ENCODE measurements at regions not wholly inside any gene's neighbourhood (a gene's known extent, or its start where the extent isn't known, plus 50 kb on each side); places are given as distances from the start of the nearest gene placed in this dataset.
A peak's percentile ranks its signal among the peaks of the same experiment; 100 is the strongest.

GRCh38 chr1:19591482-19592091 is 52.5 kb upstream of the NBL1 start:
- peaks cover 3% of the 10 kb centered on the region for H3K27me3 ChIP-seq (ENCODE audit: insufficient read depth, low read length, poor library complexity)
- no peak for ATAC-seq (ENCODE audit: insufficient read depth, low read depth)
- no peaks in the 10 kb centered on the region for H3K36me3 ChIP-seq (ENCODE audit: insufficient read depth, low read length)
- no peak overlapping the region for H3K4me3 ChIP-seq (ENCODE audit: low read depth in 1 of 2, low read length in 2 of 2)
- H3K9me3 ChIP-seq (ENCODE audit: insufficient read depth, low read length, severe bottlenecking), result no peaks in the 10 kb centered on the region
- H3K4me2 ChIP-seq (ENCODE audit: insufficient read depth, low read length), result no peak overlapping the region
- no peaks in the 10 kb centered on the region for H4K20me1 ChIP-seq (ENCODE audit: insufficient read depth, low read length)
- H3K27ac ChIP-seq (ENCODE audit: low read length), result no peak overlapping the region
- H2AFZ ChIP-seq (ENCODE audit: low read depth, low read length), result no peak overlapping the region
- no peak for DNase-seq
- H3K4me1 ChIP-seq (ENCODE audit: insufficient read depth, low read length), result peaks cover 11% of the 10 kb centered on the region
- H3K79me2 ChIP-seq (ENCODE audit: insufficient read depth, low read length), result peaks cover 2% of the 10 kb centered on the region; the same call in 1 of the 2 replicates
- no peak overlapping the region for H3K9ac ChIP-seq (ENCODE audit: low read depth, low read length)
- TF ChIP-seq CTCF (IDR thresholded peaks at IDR 0.05; ENCODE audit: borderline replicate concordance, extremely low read depth, low read length, poor library complexity, severe bottlenecking) (no peak), EZH2 (IDR thresholded peaks at IDR 0.05; ENCODE audit: borderline replicate concordance, low read depth, low read length, severe bottlenecking) (no peak)

- no peak for DNase-seq
- H3K36me3 ChIP-seq (ENCODE audit: insufficient read depth, low read length), result no peaks in the 10 kb centered on the region
- TF ChIP-seq EZH2 (IDR thresholded peaks at IDR 0.05; ENCODE audit: borderline replicate concordance, low read depth, low read length, severe bottlenecking) (no peak), CTCF (IDR thresholded peaks at IDR 0.05; ENCODE audit: borderline replicate concordance, extremely low read depth, low read length, poor library complexity, severe bottlenecking) (no peak)
- no peak for ATAC-seq (ENCODE audit: insufficient read depth, low read depth)
- H3K79me2 ChIP-seq (ENCODE audit: insufficient read depth, low read length), result no peaks in the 10 kb centered on the region
- H4K20me1 ChIP-seq (ENCODE audit: insufficient read depth, low read length), result no peaks in the 10 kb centered on the region
- peaks cover 3% of the 10 kb centered on the region for H3K27me3 ChIP-seq (ENCODE audit: insufficient read depth, low read length, poor library complexity)
- H3K4me1 ChIP-seq (ENCODE audit: insufficient read depth, low read length), result no peaks in the 10 kb centered on the region
- H3K27ac ChIP-seq (ENCODE audit: low read length), result no peak overlapping the region
- no peak overlapping the region for H3K4me2 ChIP-seq (ENCODE audit: insufficient read depth, low read length)
- no peak overlapping the region for H3K4me3 ChIP-seq (ENCODE audit: low read depth in 1 of 2, low read length in 2 of 2)
- no peak overlapping the region for H3K9ac ChIP-seq (ENCODE audit: low read depth, low read length)
- H2AFZ ChIP-seq (ENCODE audit: low read depth, low read length), result no peak overlapping the region
- H3K9me3 ChIP-seq (ENCODE audit: insufficient read depth, low read length, severe bottlenecking), result no peaks in the 10 kb centered on the region
Observed at GRCh38 chr1:19585507-19585906, 58.6 kb upstream of the NBL1 start.

GRCh38 chr1:19582318-19582717 is 61.8 kb upstream of the NBL1 start:
- no peaks in the 10 kb centered on the region for H3K4me1 ChIP-seq (ENCODE audit: insufficient read depth, low read length)
- H4K20me1 ChIP-seq (ENCODE audit: insufficient read depth, low read length), result no peaks in the 10 kb centered on the region
- H3K4me2 ChIP-seq (ENCODE audit: insufficient read depth, low read length), result no peak overlapping the region
- DNase-seq (peak; percentile 47), ATAC-seq (ENCODE audit: insufficient read depth, low read depth) (peak; percentile 59; the same call in 1 of the 3 replicates)
- no peak overlapping the region for H2AFZ ChIP-seq (ENCODE audit: low read depth, low read length)
- no peaks in the 10 kb centered on the region for H3K36me3 ChIP-seq (ENCODE audit: insufficient read depth, low read length)
- no peaks in the 10 kb centered on the region for H3K27me3 ChIP-seq (ENCODE audit: insufficient read depth, low read length, poor library complexity)
- no peaks in the 10 kb centered on the region for H3K79me2 ChIP-seq (ENCODE audit: insufficient read depth, low read length)
- H3K9me3 ChIP-seq (ENCODE audit: insufficient read depth, low read length, severe bottlenecking), result no peaks in the 10 kb centered on the region
- no peak overlapping the region for H3K27ac ChIP-seq (ENCODE audit: low read length)
- TF ChIP-seq CTCF (IDR thresholded peaks at IDR 0.05; ENCODE audit: borderline replicate concordance, extremely low read depth, low read length, poor library complexity, severe bottlenecking), result peak; percentile 79
- TF ChIP-seq EZH2 (IDR thresholded peaks at IDR 0.05; ENCODE audit: borderline replicate concordance, low read depth, low read length, severe bottlenecking), result no peak
- H3K9ac ChIP-seq (ENCODE audit: low read depth, low read length), result no peak overlapping the region
- H3K4me3 ChIP-seq (ENCODE audit: low read depth in 1 of 2, low read length in 2 of 2), result no peak overlapping the region
